ENCODE measurements at regions not wholly inside any gene's neighbourhood (a gene's known extent, or its start where the extent isn't known, plus 50 kb on each side); places are given as distances from the start of the nearest gene placed in this dataset.

DNA sequence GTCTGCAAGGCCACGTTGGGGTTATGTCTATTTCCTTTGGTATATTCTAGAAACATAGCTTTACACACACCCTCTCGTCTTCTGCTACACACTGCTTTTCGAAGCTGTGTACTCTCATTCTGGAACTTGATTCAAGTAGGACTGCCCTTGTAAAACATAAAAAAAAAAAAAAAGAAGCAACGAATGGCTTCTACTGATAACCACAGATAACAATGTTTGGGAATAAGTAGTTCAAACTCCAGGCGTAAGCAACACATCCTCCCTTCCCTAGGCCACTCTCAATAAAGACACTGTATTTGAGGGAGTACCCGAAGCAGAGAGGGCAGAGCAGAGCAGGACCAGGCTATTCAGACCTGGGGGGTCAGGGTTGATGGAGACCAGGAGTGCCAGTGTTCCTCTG, 496.7 kb downstream of the MATN1 start:
- TF ChIP-seq, protein P1, sequence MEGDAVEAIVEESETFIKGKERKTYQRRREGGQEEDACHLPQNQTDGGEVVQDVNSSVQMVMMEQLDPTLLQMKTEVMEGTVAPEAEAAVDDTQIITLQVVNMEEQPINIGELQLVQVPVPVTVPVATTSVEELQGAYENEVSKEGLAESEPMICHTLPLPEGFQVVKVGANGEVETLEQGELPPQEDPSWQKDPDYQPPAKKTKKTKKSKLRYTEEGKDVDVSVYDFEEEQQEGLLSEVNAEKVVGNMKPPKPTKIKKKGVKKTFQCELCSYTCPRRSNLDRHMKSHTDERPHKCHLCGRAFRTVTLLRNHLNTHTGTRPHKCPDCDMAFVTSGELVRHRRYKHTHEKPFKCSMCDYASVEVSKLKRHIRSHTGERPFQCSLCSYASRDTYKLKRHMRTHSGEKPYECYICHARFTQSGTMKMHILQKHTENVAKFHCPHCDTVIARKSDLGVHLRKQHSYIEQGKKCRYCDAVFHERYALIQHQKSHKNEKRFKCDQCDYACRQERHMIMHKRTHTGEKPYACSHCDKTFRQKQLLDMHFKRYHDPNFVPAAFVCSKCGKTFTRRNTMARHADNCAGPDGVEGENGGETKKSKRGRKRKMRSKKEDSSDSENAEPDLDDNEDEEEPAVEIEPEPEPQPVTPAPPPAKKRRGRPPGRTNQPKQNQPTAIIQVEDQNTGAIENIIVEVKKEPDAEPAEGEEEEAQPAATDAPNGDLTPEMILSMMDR (IDR thresholded peaks at IDR 0.05), result no peak
- no peak for TF ChIP-seq POLR2A (IDR thresholded peaks at IDR 0.05)

All from ovary (tissue), 3 donors.